ENCODE measurements at regions not wholly inside any gene's neighbourhood (a gene's known extent, or its start where the extent isn't known, plus 50 kb on each side); places are given as distances from the start of the nearest gene placed in this dataset.

GRCh38 chr2:65518751-65519150, 86.4 kb upstream of the SPRED2 start:
- H3K79me2 ChIP-seq (ENCODE audit: control insufficient read depth in 1 of 2, insufficient read depth in 2 of 2, low read length in 2 of 2) = no peaks in the 10 kb centered on the region
- H3K27me3 ChIP-seq (replicated peaks in 1 of 4; ENCODE audit: control insufficient read depth in 3 of 4, extremely low read depth in 1 of 4, insufficient read depth in 3 of 4, low read length in 3 of 4) = no peaks in the 10 kb centered on the region
- no peak overlapping the region for H2AFZ ChIP-seq (ENCODE audit: low read length)
- 0 out of 2 replicates have a peak overlapping the region, but pooled peaks have one; percentile 9 for H2AK5ac ChIP-seq (ENCODE audit: low read depth, low read length)
- no peaks in the 10 kb centered on the region for H3K23me2 ChIP-seq (ENCODE audit: low read depth, low read length)
- no peaks in the 10 kb centered on the region for H3K79me1 ChIP-seq (ENCODE audit: low read depth, low read length)
- no peak overlapping the region for H2BK5ac ChIP-seq (ENCODE audit: low read depth, low read length)
- no peak overlapping the region for H3K27ac ChIP-seq (ENCODE audit: low read depth, low read length)
- H3K23ac ChIP-seq (ENCODE audit: insufficient read length) = no peak overlapping the region
- no peak for FAIRE-seq
- H3K56ac ChIP-seq (replicated peaks; ENCODE audit: insufficient read length, low read depth, low read length) = no peak overlapping the region
- no peak overlapping the region for H4K91ac ChIP-seq (replicated peaks; ENCODE audit: insufficient read length, low read length)
- H2BK15ac ChIP-seq (ENCODE audit: low read length) = no peak overlapping the region
- no peak for DNase-seq (ENCODE audit: low read depth in 1 of 2, low spot score in 2 of 2)
- H4K8ac ChIP-seq (ENCODE audit: extremely low read depth, insufficient read depth, low read length) = no peak overlapping the region
- no peak overlapping the region for H2BK12ac ChIP-seq (ENCODE audit: low read depth, low read length)
- no peaks in the 10 kb centered on the region for H3K4me1 ChIP-seq (replicated peaks in 1 of 4; ENCODE audit: control insufficient read depth in 3 of 4, insufficient read depth in 4 of 4, low read length in 3 of 4)
- no peak overlapping the region for H3K18ac ChIP-seq (ENCODE audit: extremely low read depth, low read length)
- 100% methylated on average over 1 of the region's 1 CpG; no CpG with 5 or more reads in 1 of the 2 experiments for WGBS, 2 experiments (ENCODE audit: extremely low coverage in 1 of 2, insufficient coverage in 1 of 2, insufficient read length in 1 of 2, insufficient replicate concordance in 2 of 2, low coverage in 1 of 2, low lambda C conversion rate in 2 of 2, missing lambda C conversion rate in 1 of 2)
- H4K20me1 ChIP-seq (replicated peaks in 1 of 2; ENCODE audit: control insufficient read depth in 1 of 2, insufficient read depth in 2 of 2, low read length in 2 of 2) = no peaks in the 10 kb centered on the region
- no peaks in the 10 kb centered on the region for H3K36me3 ChIP-seq (ENCODE audit: control insufficient read depth in 2 of 4, insufficient read depth in 4 of 4, low read length in 3 of 4)
- no peak overlapping the region for H3K9ac ChIP-seq (replicated peaks in 1 of 4; ENCODE audit: extremely low read depth in 1 of 4, low read depth in 3 of 4, low read length in 3 of 4)
- no peak overlapping the region for H3K14ac ChIP-seq (ENCODE audit: insufficient read length)
- CTCF ChIA-PET (ENCODE audit: partially characterized antibody) = interaction anchor here (0.7 to 1.3 kb wide), 5 partner anchors 8 to 166 kb away, joined by 3 read pairs; no protein-coding TSS in a partner anchor
- POLR2A ChIA-PET (ENCODE audit: partially characterized antibody) = no interaction called here
- no peak overlapping the region for H3K4me2 ChIP-seq (ENCODE audit: insufficient read depth in 1 of 2, low read depth in 2 of 2, low read length in 2 of 2)
- no peaks in the 10 kb centered on the region for H3K9me3 ChIP-seq (ENCODE audit: insufficient read depth in 2 of 2, low read depth in 1 of 2, low read length in 1 of 2)
- no peak overlapping the region for H4K5ac ChIP-seq (ENCODE audit: insufficient read length, low read depth, low read length)
- H3K4ac ChIP-seq (replicated peaks; ENCODE audit: insufficient read length, low read depth, low read length) = no peak overlapping the region
- no peak overlapping the region for H3K4me3 ChIP-seq (ENCODE audit: extremely low read depth in 1 of 4, insufficient read depth in 2 of 4, low read depth in 3 of 4, low read length in 4 of 4)
- no peak overlapping the region for H2BK120ac ChIP-seq (replicated peaks; ENCODE audit: low read depth, low read length)
- H2BK20ac ChIP-seq (ENCODE audit: low read length) = no peak overlapping the region
- TF ChIP-seq ATF3 (IDR thresholded peaks at IDR 0.05; ENCODE audit: insufficient read depth, low read depth, low read length) = no peak
- TF ChIP-seq JUN (IDR thresholded peaks at IDR 0.05; ENCODE audit: low read depth, low read length) = no peak
- no peak for TF ChIP-seq KDM5A (IDR thresholded peaks at IDR 0.05; ENCODE audit: low read length)
- TF ChIP-seq CREB1 (IDR thresholded peaks at IDR 0.05) = no peak
- TF ChIP-seq KDM4A (IDR thresholded peaks at IDR 0.05; ENCODE audit: low read depth, low read length, severe bottlenecking) = no peak
- no peak for TF ChIP-seq EGR1 (IDR thresholded peaks at IDR 0.05; ENCODE audit: borderline replicate concordance, low read depth, low read length)
- no peak for TF ChIP-seq ASH2L (IDR thresholded peaks at IDR 0.05; ENCODE audit: low read length)
- no peak for TF ChIP-seq E2F6 (IDR thresholded peaks at IDR 0.05)
- no peak for TF ChIP-seq RXRA (IDR thresholded peaks at IDR 0.05; ENCODE audit: insufficient read depth, low read depth, low read length)
- TF ChIP-seq RBBP5 (IDR thresholded peaks at IDR 0.05; ENCODE audit: borderline replicate concordance, low read depth, low read length) = no peak
- no peak for TF ChIP-seq POLR2A (IDR thresholded peaks at IDR 0.05; ENCODE audit: control extremely low read depth in 1 of 2, low read depth in 2 of 2, low read length in 2 of 2)
- no peak for TF ChIP-seq CBX5 (IDR thresholded peaks at IDR 0.05; ENCODE audit: low read depth, low read length)
- TF ChIP-seq TEAD4 (IDR thresholded peaks at IDR 0.05; ENCODE audit: low read depth, low read length) = no peak
- no peak for TF ChIP-seq HDAC6 (IDR thresholded peaks at IDR 0.05; ENCODE audit: low read depth, low read length)
- no peak for TF ChIP-seq TCF12 (IDR thresholded peaks at IDR 0.05; ENCODE audit: low read depth, low read length)
- TF ChIP-seq SRF (IDR thresholded peaks at IDR 0.05; ENCODE audit: low read depth, low read length) = no peak
